GM19455 (cell line): ENCODE measurements at regions not wholly inside any gene's neighbourhood (a gene's known extent, or its start where the extent isn't known, plus 50 kb on each side); places are given as distances from the start of the nearest gene placed in this dataset.

Experiments
- ATAC-seq: cut with Tn5 transposase; IDR thresholded peaks from one replicate; pipeline ENCODE4 v1.9.1; 2021; ENCODE audit not compliant: unreplicated experiment

DNA sequence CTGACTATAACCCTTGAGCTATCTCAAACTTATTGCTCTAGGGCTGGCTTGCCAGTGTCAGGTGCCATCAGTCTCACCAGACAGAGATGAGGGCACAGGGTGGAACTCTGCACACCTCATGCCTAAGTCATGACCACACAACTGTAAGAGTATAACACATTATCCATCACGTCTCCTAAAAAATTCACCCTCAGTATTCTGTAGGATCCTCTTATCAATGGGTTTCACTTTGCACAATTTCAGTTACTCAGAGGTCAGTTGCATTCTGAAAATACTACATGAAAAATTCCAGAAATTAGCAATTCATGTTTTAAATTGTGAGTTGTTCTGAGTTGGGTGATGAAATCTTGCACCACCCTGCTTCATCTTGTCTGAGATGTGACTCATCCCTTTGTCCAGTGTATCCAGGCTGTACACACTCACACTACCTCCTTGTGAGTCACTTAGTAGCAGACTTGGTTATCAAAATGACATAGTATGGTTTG is 690.9 kb upstream of the CDH18 start:
- no peak for ATAC-seq

DNA sequence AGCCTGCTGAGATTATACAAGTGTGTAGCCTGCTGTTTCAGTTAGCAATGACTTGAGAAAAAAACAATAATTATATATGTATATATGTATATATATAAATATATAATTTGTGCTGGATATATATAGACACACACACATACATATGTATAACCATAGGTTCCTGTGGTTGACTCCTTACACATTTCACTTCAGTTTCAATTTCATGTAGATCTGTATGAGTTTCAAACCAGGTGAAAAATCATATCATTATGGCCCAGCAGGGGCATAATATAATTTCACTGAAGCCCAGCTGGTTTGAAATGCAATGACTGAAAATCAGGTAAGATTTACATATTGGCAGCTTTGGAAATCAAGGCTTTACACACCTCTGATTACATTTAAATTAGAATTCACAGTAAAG is 690.4 kb upstream of the CDH18 start:
- no peak for ATAC-seq

- ATAC-seq = no peak
These were observed 672.6 kb upstream of the CDH18 start for GRCh38 chr5:20660588-20660987.

DNA sequence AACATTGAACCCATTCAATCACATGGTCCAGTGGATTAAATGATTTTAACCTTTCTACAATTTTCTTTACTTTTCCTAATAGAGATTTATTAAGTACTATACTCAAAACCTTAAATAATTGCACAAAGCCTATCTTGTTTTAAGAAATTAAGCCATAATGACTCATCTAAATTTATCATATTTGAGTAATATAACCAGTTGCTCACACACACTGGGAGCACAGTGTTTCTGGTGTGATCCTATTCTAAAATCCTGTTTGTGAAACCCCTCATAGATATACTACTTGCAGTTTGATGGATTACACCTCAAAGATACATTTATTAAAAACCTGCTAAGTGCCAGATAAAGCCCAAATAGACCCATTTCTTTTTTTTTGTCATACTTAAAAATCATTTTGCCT is 668.3 kb upstream of the CDH18 start:
- ATAC-seq = no peak

GRCh38 chr5:20655211-20655610 is 667.2 kb upstream of the CDH18 start:
- no peak for ATAC-seq

DNA sequence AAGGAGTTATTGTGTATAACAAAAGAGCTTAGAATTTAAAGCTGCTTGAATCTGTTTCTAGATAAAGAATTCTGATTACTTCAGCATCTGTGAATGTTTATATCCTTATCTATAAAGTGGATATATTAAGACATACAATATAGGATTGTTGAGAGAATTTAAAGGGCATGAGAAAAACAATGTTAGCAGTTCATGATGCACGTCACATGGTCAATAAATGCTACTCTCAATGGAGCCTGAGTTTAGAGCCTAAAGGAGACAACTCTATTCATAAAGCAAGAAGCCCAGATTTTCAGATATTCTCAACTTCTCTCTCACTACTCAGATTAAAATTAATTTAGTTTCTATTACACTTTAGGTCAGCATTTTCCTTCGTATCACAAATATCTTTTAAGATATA is 666.7 kb upstream of the CDH18 start:
- ATAC-seq = no peak

DNA sequence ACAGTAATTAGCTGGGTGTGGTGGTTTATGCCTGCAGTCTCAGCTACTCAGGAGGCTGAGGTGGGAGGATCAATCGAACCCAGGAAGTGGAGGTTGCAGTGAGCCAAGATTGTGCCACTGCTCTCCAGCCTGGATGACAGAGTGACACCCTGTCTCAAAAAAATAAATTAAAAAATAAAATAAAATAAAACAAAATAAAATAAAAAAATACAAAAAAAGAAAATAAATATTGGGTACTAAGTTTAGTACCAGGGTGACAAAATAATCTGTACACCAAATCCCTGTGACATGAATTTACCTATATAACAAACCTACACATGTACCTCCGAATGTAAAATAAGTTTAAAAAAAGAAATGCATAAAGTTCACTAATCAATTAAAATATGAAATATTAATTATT is 666.0 kb upstream of the CDH18 start:
- no peak for ATAC-seq

- no peak for ATAC-seq
These were observed 662.0 kb upstream of the CDH18 start for GRCh38 chr5:20649966-20650365.

- ATAC-seq = no peak
These were observed 661.0 kb upstream of the CDH18 start for GRCh38 chr5:20648981-20649380.

DNA sequence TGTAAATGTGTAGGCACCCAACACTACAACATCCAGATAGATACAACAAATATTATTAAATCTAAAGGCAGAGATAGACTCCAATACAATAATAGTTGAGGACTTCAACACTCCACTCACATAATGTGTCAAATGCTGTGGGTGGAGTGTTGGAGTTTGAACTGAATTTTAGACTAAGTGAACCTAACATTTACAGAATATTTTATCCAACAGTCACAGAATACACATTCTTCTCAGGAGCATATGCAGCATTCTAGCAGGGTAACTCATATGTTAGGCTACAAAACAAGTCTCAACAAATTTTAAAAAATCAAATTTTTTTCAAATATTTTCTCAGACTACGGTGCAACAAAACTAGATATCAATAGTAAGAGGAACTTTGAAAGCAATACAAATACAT is 648.7 kb upstream of the CDH18 start:
- ATAC-seq = no peak

DNA sequence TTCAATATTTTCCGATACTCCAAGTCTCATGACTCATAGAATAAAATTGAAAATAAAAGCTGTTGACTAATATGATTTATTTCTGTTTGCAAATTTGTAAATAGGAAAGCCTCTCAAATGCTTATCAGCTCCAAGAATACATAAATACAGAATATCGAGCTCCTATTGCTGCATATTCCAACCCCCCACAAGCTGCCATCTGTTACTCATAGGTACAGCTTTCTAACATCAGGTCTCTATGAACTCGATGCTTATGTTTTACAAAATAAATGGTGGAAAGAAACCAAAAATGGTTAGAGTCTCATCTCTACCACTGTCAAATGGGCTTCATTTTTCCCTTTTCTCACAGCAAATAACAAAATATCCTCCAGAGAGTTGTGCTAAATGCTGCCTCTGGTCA is 631.6 kb upstream of the CDH18 start:
- no peak for ATAC-seq

DNA sequence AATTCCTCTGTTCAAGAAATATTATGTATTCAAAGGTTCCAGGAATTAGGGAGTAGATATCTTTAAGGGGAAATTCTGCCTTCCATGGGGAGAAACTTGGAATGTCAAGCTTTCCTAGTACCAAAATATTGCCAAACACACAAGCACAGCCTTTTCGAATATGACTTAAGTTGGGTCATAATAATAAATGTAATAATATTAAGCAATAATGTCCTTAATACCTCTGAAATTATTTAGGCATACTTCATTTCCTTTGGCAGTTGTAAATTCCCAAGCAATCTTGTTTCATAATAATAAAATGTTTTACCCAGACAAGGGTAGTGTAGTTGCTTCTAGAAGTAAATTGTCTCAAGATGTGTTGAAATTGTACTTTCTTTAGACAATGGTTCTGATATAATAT is 630.3 kb upstream of the CDH18 start:
- no peak for ATAC-seq

DNA sequence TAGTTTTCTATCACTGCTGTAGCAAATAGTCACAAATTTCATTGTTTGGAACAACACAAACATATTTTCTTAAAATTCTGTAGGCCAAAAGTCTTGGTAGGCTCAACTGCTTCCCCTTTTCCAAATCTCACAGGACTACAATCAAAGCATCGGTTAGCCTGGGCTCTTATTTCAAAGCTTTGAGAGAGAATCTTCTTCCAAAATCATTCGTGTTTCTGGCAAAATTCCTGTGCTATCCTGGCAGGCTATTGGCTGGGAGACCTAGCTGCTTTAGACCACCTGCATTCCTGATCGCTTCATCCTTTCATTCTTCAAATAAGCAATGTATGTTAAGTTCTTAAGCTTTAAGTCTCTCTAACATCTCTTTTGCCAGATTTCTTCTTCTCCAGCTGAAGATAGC is 629.8 kb upstream of the CDH18 start:
- ATAC-seq = no peak

GRCh38 chr5:20615888-20616563 is 628.0 kb upstream of the CDH18 start:
- ATAC-seq = no peak

DNA sequence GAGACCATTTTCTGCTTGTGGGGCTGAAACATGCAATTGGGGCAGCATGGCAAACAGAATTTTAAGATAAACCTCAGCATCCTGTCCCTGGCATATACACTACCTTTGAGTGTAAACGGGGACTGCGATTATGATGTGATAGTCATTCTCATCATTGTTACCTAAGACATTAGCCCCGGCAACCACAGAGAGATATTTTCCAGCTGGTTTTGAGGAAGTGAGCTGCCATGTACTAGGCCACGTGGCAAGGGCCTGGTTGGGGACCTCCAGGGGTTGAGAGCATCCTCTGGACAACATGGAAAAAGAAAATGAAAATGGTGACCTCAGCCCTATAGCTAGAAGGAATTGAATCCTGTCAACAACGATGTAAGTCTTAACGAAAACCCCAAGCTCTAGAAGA is 623.6 kb upstream of the CDH18 start:
- ATAC-seq = no peak

DNA sequence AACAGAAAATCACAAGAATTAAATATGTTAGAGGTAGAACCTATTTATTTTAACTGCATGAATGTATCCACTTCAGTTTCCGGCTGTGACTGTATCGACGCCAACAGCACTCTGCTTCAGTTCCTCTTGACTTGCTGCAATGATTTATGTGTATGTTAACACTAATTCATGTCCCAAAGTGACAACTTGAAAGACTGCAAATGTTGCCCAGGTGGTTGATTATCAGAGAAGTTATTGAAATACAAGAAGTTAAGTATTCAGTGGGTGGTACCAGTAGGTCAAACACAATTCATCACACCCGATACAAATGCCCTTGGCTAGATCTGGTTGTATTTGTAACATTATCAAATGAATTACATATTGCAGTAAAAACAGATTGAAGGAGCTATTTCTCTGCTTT is 622.7 kb upstream of the CDH18 start:
- no peak for ATAC-seq

DNA sequence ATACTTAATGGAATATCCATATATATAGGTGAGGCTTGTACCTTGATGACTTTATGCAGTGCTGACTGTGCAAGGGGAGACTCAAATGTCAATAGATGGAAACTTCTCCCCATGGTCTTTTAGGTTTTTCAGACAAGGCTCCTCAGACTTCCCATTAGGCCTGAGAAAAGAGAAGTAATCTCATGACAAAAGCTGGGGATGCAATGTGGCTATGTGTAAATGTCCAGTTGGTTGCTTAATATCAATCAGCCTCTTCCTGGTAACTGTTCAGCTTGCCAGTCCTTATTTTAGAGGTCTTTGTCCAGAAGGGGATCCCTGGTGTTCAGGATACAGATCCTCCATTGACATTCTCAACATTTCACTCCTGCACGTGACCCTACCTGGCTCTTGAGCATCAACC is 621.1 kb upstream of the CDH18 start:
- ATAC-seq = no peak

GRCh38 chr5:20608567-20608966 is 620.6 kb upstream of the CDH18 start:
- no peak for ATAC-seq

- no peak for ATAC-seq
These were observed 617.9 kb upstream of the CDH18 start for GRCh38 chr5:20605732-20606525.

DNA sequence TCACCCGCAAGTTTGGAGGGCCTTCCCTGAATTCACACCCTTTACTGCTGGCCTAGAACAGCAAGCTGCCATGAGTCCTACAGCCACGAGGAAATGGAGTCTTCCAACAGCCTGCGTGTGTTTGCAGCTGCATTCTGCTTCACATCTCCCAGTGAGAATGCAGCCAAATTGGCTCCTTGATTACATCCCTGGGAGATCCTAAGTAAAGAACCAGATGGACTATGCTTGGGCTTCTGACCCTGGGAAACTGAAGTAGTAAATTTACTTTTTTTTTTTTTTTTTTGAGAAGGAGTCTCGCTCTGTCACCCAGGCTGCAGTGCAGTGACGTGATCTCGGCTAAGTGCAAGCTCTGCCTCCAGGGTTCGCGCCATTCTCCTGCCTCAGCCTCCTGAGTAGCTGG is 617.0 kb upstream of the CDH18 start:
- no peak for ATAC-seq

DNA sequence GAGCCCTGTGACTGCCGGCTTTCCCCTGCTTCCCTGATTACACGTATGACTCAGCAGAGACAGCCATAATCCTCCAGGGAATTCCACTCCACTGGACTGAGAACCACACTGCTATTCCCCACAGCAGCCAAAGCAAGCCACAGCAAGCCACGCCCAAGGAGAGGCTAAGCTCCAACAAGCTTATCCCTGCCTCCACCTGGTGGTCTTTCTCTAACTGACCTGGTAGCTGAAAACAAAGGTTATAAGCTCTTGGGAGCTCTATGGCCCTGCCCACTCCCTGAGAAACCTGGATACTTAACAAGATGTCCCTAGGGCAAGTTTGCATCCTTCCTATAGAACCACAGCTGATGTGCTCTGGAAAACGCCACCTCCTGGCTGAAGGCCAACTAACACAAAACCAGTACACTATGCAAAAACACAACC is 613.7 kb upstream of the CDH18 start:
- ATAC-seq = no peak

DNA sequence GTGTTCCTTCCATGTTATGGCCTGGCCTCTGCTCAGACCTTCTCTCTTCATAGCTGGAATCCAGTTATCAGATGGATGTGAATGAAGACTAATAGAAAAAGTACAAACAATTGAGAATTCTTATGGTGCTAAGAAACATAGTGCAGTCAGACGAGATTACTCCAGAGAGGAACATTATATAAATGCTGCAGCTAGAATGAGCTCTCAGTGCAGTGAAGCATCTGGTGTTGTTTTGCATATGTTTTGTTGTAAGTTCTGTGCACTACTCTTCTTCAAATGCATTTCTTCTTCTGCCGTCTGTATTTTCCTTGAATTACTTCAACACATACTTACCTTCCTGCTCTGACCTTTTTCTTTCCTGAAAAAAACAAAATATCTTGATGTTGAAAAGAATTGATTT is 602.4 kb upstream of the CDH18 start:
- ATAC-seq = no peak

- no peak for ATAC-seq
These were observed 587.6 kb upstream of the CDH18 start for GRCh38 chr5:20575571-20575970.
